ENCODE measurements at regions not wholly inside any gene's neighbourhood (a gene's known extent, or its start where the extent isn't known, plus 50 kb on each side); places are given as distances from the start of the nearest gene placed in this dataset.

- POLR2A ChIA-PET: no interaction called here
- H3K4me3 ChIP-seq (ENCODE audit: low read length): no peak overlapping the region
- H3K4me1 Mint-ChIP-seq: no peaks in the 10 kb centered on the region
These were observed 220.3 kb downstream of the ADAMTS15 start for GRCh38 chr11:130668751-130669150.

GRCh38 chr11:130670200-130670599 is 221.8 kb downstream of the ADAMTS15 start:
- Mint-ChIP-seq H3K27ac (no peak overlapping the region), H3K4me3 (no peak overlapping the region), H3K36me3 (no peaks in the 10 kb centered on the region), H3K4me1 (no peaks in the 10 kb centered on the region), H3K27me3 (peaks cover 0 to 13% of the 10 kb centered on the region in 2 donors), H3K9me3 (no peaks in the 10 kb centered on the region)
- DNase-seq: no peak
- Histone ChIP-seq H3K9me3 (ENCODE audit: low read length) (no peaks in the 10 kb centered on the region), H3K27ac (ENCODE audit: low read depth, low read length) (no peak overlapping the region), H3K4me3 (ENCODE audit: low read length) (no peak overlapping the region), H3K27me3 (ENCODE audit: insufficient read depth, low read length, poor library complexity, severe bottlenecking) (no peaks in the 10 kb centered on the region), H3K4me1 (ENCODE audit: insufficient read depth, low read length) (no peaks in the 10 kb centered on the region), H3K36me3 (ENCODE audit: insufficient read depth, low read length) (no peaks in the 10 kb centered on the region)
- ChIA-PET CTCF (no interaction called here), POLR2A (no interaction called here)

More at GRCh38 chr11:130668751-130669150, 220.3 kb downstream of the ADAMTS15 start:
- Mint-ChIP-seq H3K4me3 (no peak overlapping the region), H3K27me3 (peaks cover 2 to 6% of the 10 kb centered on the region in 2 donors), H3K36me3 (no peaks in the 10 kb centered on the region), H3K9me3 (no peaks in the 10 kb centered on the region), H3K27ac (no peak overlapping the region)
- no peaks in the 10 kb centered on the region for H3K4me1 ChIP-seq (ENCODE audit: insufficient read depth, low read length)
- H3K36me3 ChIP-seq (ENCODE audit: insufficient read depth, low read length): no peaks in the 10 kb centered on the region
- DNase-seq: no peak
- H3K27me3 ChIP-seq (ENCODE audit: insufficient read depth, low read length, poor library complexity, severe bottlenecking): no peaks in the 10 kb centered on the region
- no peaks in the 10 kb centered on the region for H3K9me3 ChIP-seq (ENCODE audit: low read length)
- CTCF ChIA-PET: no interaction called here
- H3K27ac ChIP-seq (ENCODE audit: low read depth, low read length): no peak overlapping the region

GRCh38 chr11:130671801-130672700 is 223.6 kb downstream of the ADAMTS15 start:
- ChIA-PET POLR2A (no interaction called here), CTCF (no interaction called here)
- DNase-seq: no peak
- no peaks in the 10 kb centered on the region for H3K36me3 ChIP-seq (ENCODE audit: insufficient read depth, low read length)
- no peak overlapping the region for H3K4me3 ChIP-seq (ENCODE audit: low read length)
- H3K27ac Mint-ChIP-seq: no peak overlapping the region
- H3K4me1 Mint-ChIP-seq: no peaks in the 10 kb centered on the region
- H3K4me3 Mint-ChIP-seq: no peak overlapping the region
- H3K9me3 Mint-ChIP-seq: peaks cover 0 to 2% (median 0%) of the 10 kb centered on the region in 5 donors
- H3K4me1 ChIP-seq (ENCODE audit: insufficient read depth, low read length): no peaks in the 10 kb centered on the region
- no peaks in the 10 kb centered on the region for H3K9me3 ChIP-seq (ENCODE audit: low read length)
- H3K27ac ChIP-seq (ENCODE audit: low read depth, low read length): no peak overlapping the region
- no peaks in the 10 kb centered on the region for H3K36me3 Mint-ChIP-seq
- no peaks in the 10 kb centered on the region for H3K27me3 ChIP-seq (ENCODE audit: insufficient read depth, low read length, poor library complexity, severe bottlenecking)
- peaks cover 0 to 16% of the 10 kb centered on the region in 2 donors for H3K27me3 Mint-ChIP-seq

GRCh38 chr11:130672911-130673310 is 224.5 kb downstream of the ADAMTS15 start:
- Histone ChIP-seq H3K9me3 (ENCODE audit: low read length) (no peaks in the 10 kb centered on the region), H3K27me3 (ENCODE audit: insufficient read depth, low read length, poor library complexity, severe bottlenecking) (no peaks in the 10 kb centered on the region), H3K36me3 (ENCODE audit: insufficient read depth, low read length) (no peaks in the 10 kb centered on the region), H3K27ac (ENCODE audit: low read depth, low read length) (no peak overlapping the region), H3K4me3 (ENCODE audit: low read length) (no peak overlapping the region), H3K4me1 (ENCODE audit: insufficient read depth, low read length) (no peaks in the 10 kb centered on the region)
- POLR2A ChIA-PET: no interaction called here
- Mint-ChIP-seq H3K4me3 (no peak overlapping the region), H3K27ac (no peak overlapping the region), H3K36me3 (no peaks in the 10 kb centered on the region), H3K9me3 (peaks cover 0 to 4% (median 2%) of the 10 kb centered on the region in 5 donors), H3K4me1 (no peaks in the 10 kb centered on the region), H3K27me3 (peaks cover 0 to 16% of the 10 kb centered on the region in 2 donors)
- CTCF ChIA-PET: no interaction called here
- no peak for DNase-seq

GRCh38 chr11:130673698-130674097 is 225.3 kb downstream of the ADAMTS15 start:
- Mint-ChIP-seq H3K4me3 (no peak overlapping the region), H3K36me3 (no peaks in the 10 kb centered on the region), H3K4me1 (no peaks in the 10 kb centered on the region), H3K9me3 (peaks cover 2 to 9% (median 8%) of the 10 kb centered on the region in 5 donors), H3K27ac (no peak overlapping the region), H3K27me3 (peaks cover 0 to 16% of the 10 kb centered on the region in 2 donors)
- Histone ChIP-seq H3K27ac (ENCODE audit: low read depth, low read length) (no peak overlapping the region), H3K36me3 (ENCODE audit: insufficient read depth, low read length) (no peaks in the 10 kb centered on the region), H3K4me3 (ENCODE audit: low read length) (no peak overlapping the region), H3K4me1 (ENCODE audit: insufficient read depth, low read length) (no peaks in the 10 kb centered on the region), H3K27me3 (ENCODE audit: insufficient read depth, low read length, poor library complexity, severe bottlenecking) (no peaks in the 10 kb centered on the region), H3K9me3 (ENCODE audit: low read length) (no peaks in the 10 kb centered on the region)
- DNase-seq: no peak
- CTCF ChIA-PET: no interaction called here
- POLR2A ChIA-PET: no interaction called here

GRCh38 chr11:130674686-130675308 is 226.4 kb downstream of the ADAMTS15 start:
- ChIA-PET CTCF (no interaction called here), POLR2A (no interaction called here)
- no peaks in the 10 kb centered on the region for H3K4me1 ChIP-seq (ENCODE audit: insufficient read depth, low read length)
- Mint-ChIP-seq H3K27ac (no peak overlapping the region), H3K9me3 (peaks cover 11 to 19% (median 18%) of the 10 kb centered on the region in 5 donors), H3K4me3 (no peak overlapping the region), H3K36me3 (no peaks in the 10 kb centered on the region), H3K4me1 (no peaks in the 10 kb centered on the region), H3K27me3 (peaks cover 0 to 16% of the 10 kb centered on the region in 2 donors)
- no peaks in the 10 kb centered on the region for H3K27me3 ChIP-seq (ENCODE audit: insufficient read depth, low read length, poor library complexity, severe bottlenecking)
- no peak overlapping the region for H3K4me3 ChIP-seq (ENCODE audit: low read length)
- H3K36me3 ChIP-seq (ENCODE audit: insufficient read depth, low read length): no peaks in the 10 kb centered on the region
- H3K27ac ChIP-seq (ENCODE audit: low read depth, low read length): no peak overlapping the region
- DNase-seq: no peak
- no peaks in the 10 kb centered on the region for H3K9me3 ChIP-seq (ENCODE audit: low read length)

- H3K4me3 Mint-ChIP-seq: no peak overlapping the region
- no peaks in the 10 kb centered on the region for H3K4me1 Mint-ChIP-seq
- H3K9me3 ChIP-seq (ENCODE audit: low read length): no peaks in the 10 kb centered on the region
- H3K9me3 Mint-ChIP-seq: peaks cover 13 to 20% (median 18%) of the 10 kb centered on the region in 5 donors
- no peak overlapping the region for H3K27ac ChIP-seq (ENCODE audit: low read depth, low read length)
- no peaks in the 10 kb centered on the region for H3K4me1 ChIP-seq (ENCODE audit: insufficient read depth, low read length)
- no peaks in the 10 kb centered on the region for H3K27me3 ChIP-seq (ENCODE audit: insufficient read depth, low read length, poor library complexity, severe bottlenecking)
- no peaks in the 10 kb centered on the region for H3K36me3 ChIP-seq (ENCODE audit: insufficient read depth, low read length)
- CTCF ChIA-PET: no interaction called here
- no peak overlapping the region for H3K4me3 ChIP-seq (ENCODE audit: low read length)
- no peaks in the 10 kb centered on the region for H3K36me3 Mint-ChIP-seq
- no peak for DNase-seq
- H3K27ac Mint-ChIP-seq: no peak overlapping the region
- POLR2A ChIA-PET: no interaction called here
- H3K27me3 Mint-ChIP-seq: peaks cover 0 to 16% of the 10 kb centered on the region in 2 donors
These were observed 227.0 kb downstream of the ADAMTS15 start for GRCh38 chr11:130675371-130675821.

GRCh38 chr11:130675917-130676316 is 227.5 kb downstream of the ADAMTS15 start:
- H3K9me3 ChIP-seq (ENCODE audit: low read length): no peaks in the 10 kb centered on the region
- ChIA-PET POLR2A (no interaction called here), CTCF (no interaction called here)
- H3K27me3 ChIP-seq (ENCODE audit: insufficient read depth, low read length, poor library complexity, severe bottlenecking): no peaks in the 10 kb centered on the region
- H3K4me1 Mint-ChIP-seq: no peaks in the 10 kb centered on the region
- H3K36me3 Mint-ChIP-seq: no peaks in the 10 kb centered on the region
- no peak overlapping the region for H3K27ac Mint-ChIP-seq
- peaks cover 0 to 16% of the 10 kb centered on the region in 2 donors for H3K27me3 Mint-ChIP-seq
- no peak overlapping the region for H3K4me3 Mint-ChIP-seq
- H3K4me3 ChIP-seq (ENCODE audit: low read length): no peak overlapping the region
- DNase-seq: no peak
- no peaks in the 10 kb centered on the region for H3K4me1 ChIP-seq (ENCODE audit: insufficient read depth, low read length)
- H3K36me3 ChIP-seq (ENCODE audit: insufficient read depth, low read length): no peaks in the 10 kb centered on the region
- no peak overlapping the region for H3K27ac ChIP-seq (ENCODE audit: low read depth, low read length)
- peaks cover 16 to 24% (median 20%) of the 10 kb centered on the region in 5 donors for H3K9me3 Mint-ChIP-seq

All from CD8-positive, alpha-beta memory T cell (primary cell).